ENCODE measurements at regions not wholly inside any gene's neighbourhood (a gene's known extent, or its start where the extent isn't known, plus 50 kb on each side); places are given as distances from the start of the nearest gene placed in this dataset.

DNA sequence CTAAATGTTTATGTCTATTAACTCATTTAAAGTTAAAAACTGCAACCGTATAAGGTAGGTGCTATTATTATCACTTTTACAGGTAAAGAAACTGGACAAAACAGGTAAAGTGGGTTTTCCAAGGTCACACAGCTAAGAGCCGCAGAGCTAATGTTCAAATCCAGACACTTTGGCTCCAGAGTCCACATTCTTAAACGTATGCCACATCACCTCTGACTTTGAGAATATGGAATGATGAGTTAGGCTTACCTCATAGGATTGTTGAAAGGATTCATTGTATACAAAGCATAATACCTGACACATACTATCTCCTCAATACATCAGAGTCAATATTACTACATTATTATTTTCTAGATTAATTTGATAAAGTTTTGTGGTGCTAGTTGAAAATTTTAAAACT is 240.9 kb upstream of the STT3B start:
- POLR2A ChIA-PET (ENCODE audit: low non-redundant PET): no interaction called here
- TF ChIP-seq, protein P1, sequence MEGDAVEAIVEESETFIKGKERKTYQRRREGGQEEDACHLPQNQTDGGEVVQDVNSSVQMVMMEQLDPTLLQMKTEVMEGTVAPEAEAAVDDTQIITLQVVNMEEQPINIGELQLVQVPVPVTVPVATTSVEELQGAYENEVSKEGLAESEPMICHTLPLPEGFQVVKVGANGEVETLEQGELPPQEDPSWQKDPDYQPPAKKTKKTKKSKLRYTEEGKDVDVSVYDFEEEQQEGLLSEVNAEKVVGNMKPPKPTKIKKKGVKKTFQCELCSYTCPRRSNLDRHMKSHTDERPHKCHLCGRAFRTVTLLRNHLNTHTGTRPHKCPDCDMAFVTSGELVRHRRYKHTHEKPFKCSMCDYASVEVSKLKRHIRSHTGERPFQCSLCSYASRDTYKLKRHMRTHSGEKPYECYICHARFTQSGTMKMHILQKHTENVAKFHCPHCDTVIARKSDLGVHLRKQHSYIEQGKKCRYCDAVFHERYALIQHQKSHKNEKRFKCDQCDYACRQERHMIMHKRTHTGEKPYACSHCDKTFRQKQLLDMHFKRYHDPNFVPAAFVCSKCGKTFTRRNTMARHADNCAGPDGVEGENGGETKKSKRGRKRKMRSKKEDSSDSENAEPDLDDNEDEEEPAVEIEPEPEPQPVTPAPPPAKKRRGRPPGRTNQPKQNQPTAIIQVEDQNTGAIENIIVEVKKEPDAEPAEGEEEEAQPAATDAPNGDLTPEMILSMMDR (conservative IDR thresholded peaks at IDR 0.05; ENCODE audit: low read depth): no peak
- DNase-seq (ENCODE audit: low spot score): peak; percentile 18
- no peak overlapping the region for H3K27ac ChIP-seq
- CTCF ChIA-PET: no interaction called here

DNA sequence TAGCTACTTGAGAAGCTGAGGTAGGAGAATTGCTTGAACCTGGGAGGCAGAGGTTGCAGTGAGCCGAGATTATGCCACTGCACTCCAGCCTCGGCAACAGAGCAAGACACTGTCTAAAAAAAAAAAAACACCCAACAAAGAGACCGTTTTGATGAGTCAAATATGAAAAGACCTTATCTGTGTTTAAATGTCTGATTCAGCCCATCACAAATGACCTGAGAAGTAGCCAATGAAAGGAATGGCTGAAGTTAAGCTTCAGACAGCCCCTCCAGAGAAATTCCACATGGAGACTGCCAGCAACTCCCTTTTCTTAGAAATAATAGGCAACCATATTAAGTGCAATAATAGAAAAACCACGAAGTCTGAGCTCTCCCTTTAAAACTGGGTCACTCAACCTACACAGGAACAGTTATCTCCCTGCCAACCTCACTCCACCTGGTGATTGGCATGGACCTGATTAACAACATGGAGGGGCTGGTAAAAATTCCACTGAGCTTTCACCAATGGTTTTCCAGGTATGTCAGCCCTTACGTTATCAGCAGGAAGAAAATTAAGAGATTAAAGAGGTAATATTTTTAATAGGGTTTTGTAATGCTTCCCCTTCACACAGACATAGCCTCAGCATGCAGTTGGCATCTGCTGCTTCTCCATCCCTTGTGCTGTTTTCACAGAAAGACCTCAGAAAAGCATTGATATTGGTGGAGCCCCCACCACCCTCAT is 238.1 kb upstream of the STT3B start:
- DNase-seq (ENCODE audit: low spot score): no peak
- ChIA-PET CTCF (interaction anchor here (0.6 kb wide), 1 partner anchor 14 kb away, joined by 5 read pairs; no protein-coding TSS in a partner anchor), POLR2A (ENCODE audit: low non-redundant PET) (no interaction called here)
- no peak overlapping the region for H3K27ac ChIP-seq
- TF ChIP-seq, protein P1 (conservative IDR thresholded peaks at IDR 0.05; ENCODE audit: low read depth): no peak

- POLR2A ChIA-PET (ENCODE audit: low non-redundant PET): no interaction called here
- CTCF ChIA-PET: no interaction called here
- TF ChIP-seq, protein P1 (conservative IDR thresholded peaks at IDR 0.05; ENCODE audit: low read depth): no peak
- no peak overlapping the region for H3K27ac ChIP-seq
- DNase-seq (ENCODE audit: low spot score): no peak
Measured at GRCh38 chr3:31295150-31295765, 237.5 kb upstream of the STT3B start.

DNA sequence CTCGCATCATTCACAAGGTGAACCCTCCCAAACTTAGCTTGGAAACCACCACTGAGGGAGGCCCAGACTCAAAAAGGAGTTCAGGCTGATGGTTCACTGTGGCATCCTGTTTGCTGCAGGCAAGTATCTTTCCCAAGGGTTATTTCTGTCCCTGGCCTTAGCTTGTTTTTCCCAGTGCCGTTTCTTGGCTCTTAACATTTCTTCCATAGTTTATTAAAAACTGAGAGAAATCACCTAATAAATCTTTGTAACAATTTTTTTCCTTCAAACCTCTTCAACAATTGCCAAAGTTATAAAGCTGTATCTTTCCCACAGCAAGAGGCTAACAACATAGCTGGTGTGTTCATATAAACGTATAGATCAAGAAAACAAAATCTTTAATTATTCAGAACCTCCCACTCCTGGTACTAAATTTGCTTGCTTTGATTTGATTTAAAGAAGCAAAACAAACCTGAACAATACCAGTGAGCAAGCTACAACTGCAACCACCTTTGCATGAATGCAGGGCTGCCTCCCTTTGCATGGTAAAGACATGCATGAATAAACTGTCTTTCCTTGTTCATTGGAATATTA is 234.9 kb upstream of the STT3B start:
- DNase-seq (ENCODE audit: low spot score): no peak
- TF ChIP-seq, protein P1 (conservative IDR thresholded peaks at IDR 0.05; ENCODE audit: low read depth): no peak
- ChIA-PET CTCF (interaction anchor here (0.6 kb wide), 1 partner anchor 140 kb away, joined by 3 read pairs; no protein-coding TSS in a partner anchor), POLR2A (ENCODE audit: low non-redundant PET) (no interaction called here)
- no peak overlapping the region for H3K27ac ChIP-seq

DNA sequence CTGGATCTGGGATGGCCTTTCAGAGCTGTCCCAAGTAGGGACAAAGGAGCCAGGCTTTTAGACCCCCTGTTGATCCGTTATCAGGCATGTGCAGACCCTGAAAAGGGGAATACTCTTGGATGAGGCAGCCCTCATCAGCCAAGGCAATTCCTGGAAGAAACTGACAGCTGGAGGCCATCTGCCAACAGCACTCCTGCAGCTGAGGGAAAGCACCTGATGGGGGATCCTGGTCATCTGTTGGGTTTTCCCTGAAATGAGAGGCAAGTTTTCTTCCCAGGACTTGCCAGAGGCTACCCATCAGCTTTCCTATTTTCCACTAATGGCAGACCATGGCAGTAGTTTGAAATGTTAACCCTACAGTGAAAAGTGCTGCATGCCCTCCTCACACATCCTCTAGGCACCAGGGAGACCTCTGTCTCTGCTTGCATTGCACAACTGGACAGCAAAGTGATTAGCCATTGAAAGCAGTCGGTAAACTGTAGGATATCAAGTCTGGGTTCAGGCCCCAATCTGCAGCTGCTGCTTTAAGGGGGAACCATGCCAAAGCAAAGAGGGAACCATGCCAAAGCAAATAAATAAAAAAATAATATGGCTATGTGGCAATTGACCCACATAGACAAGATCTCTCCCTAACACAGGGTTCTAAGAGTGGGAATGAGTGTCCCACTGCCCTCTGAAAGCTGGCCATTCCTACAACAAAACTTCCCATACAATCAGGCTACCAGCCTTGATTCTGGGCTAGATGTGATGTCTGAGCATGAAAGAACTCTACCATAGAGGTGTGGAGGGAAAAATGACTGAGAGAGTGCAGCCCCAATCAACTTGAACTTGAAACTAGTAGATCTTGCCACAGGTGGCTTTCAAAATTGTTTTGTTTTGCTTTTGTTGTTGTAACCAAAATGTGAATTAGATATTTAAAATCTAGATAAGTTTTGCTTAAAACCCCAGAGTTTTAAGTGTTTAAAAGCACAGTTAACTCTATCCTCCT is 232.0 kb upstream of the STT3B start:
- TF ChIP-seq, protein P1 (conservative IDR thresholded peaks at IDR 0.05; ENCODE audit: low read depth): no peak
- H3K27ac ChIP-seq: no peak overlapping the region
- ChIA-PET POLR2A (ENCODE audit: low non-redundant PET) (no interaction called here), CTCF (no interaction called here)
- DNase-seq (ENCODE audit: low spot score): no peak

- ChIA-PET CTCF (interaction anchor here (0.5 to 0.7 kb wide), 2 partner anchors 75 to 1056 kb away, joined by 3 read pairs; no protein-coding TSS in a partner anchor), POLR2A (ENCODE audit: low non-redundant PET) (no interaction called here)
- no peak overlapping the region for H3K27ac ChIP-seq
- TF ChIP-seq, protein P1 (conservative IDR thresholded peaks at IDR 0.05; ENCODE audit: low read depth): no peak
- DNase-seq (ENCODE audit: low spot score): no peak
Measured at GRCh38 chr3:31302343-31302742, 230.4 kb upstream of the STT3B start.
